Heart right ventricle (tissue), 16 donors: ENCODE measurements at regions not wholly inside any gene's neighbourhood (a gene's known extent, or its start where the extent isn't known, plus 50 kb on each side); places are given as distances from the start of the nearest gene placed in this dataset.

Experiments
- ATAC-seq, 8 donors: fragments of 200-7000 bp; cut with Tn5 transposase; one replicate each; pipeline ENCODE4 v1.9.1; 2020; ENCODE audit warnings: mild to moderate bottlenecking in 8 of 8, moderate library complexity in 8 of 8, moderate number of reproducible peaks in 1 of 8
- DNase-seq, 2 donors: peaks; one replicate each; pipeline ENCODE4 v3.0.0-alpha.2; 2020
- H3K27ac ChIP-seq, 10 donors: fragments of 200-600 bp; sonication (generic) in 2 of 10; one replicate each; pipeline versions ENCODE4 v1.5.0 to v1.8.0; 2020 to 2022; ENCODE audit warnings: mild to moderate bottlenecking in 3 of 10
- H3K27me3 ChIP-seq, 7 donors: fragments of 200-600 bp; one replicate each; pipeline ENCODE4 v1.8.0; 2021 to 2022; ENCODE audit warnings: mild to moderate bottlenecking in 2 of 7
- H3K36me3 ChIP-seq, 9 donors: fragments of 200-600 bp; sonication (generic) in 1 of 9; one replicate each; pipeline versions ENCODE4 v1.5.0 to v1.8.0; 2020 to 2022; ENCODE audit warnings: mild to moderate bottlenecking in 2 of 9
- H3K4me1 ChIP-seq, 9 donors: fragments of 200-600 bp; sonication (generic) in 1 of 9; one replicate each; pipeline versions ENCODE4 v1.5.0 to v1.8.0; 2020 to 2022; ENCODE audit warnings: mild to moderate bottlenecking in 4 of 9
- H3K4me3 ChIP-seq, 10 donors: fragments of 200-600 bp; sonication (generic) in 2 of 10; one replicate each; pipeline versions ENCODE4 v1.5.0 to v1.8.0; 2020 to 2022; ENCODE audit warnings: mild to moderate bottlenecking in 7 of 10, moderate library complexity in 2 of 10
- H3K9me3 ChIP-seq, 11 donors: fragments of 200-600 bp in 10 of 11; sonication (generic) in 2 of 11; one replicate each; pipeline versions ENCODE4 v1.5.0 to v1.8.0; 2013 to 2022; ENCODE audit warnings: mild to moderate bottlenecking in 2 of 11, control low read depth in 1 of 11, moderate library complexity in 1 of 11
- CTCF ChIP-seq, 9 donors: fragments of 200-600 bp; sonication (generic) in 2 of 9; IDR thresholded peaks; one replicate each; pipeline versions ENCODE4 v1.5.0 to v1.8.0; 2021 to 2022; ENCODE audit warnings: antibody characterized with exemption in 9 of 9, mild to moderate bottlenecking in 5 of 9, moderate library complexity in 1 of 9
- WGBS, 2 donors: extraction: QIAGEN DNeasy Blood & Tissue Kit; methylation state at CpG; one replicate each; pipeline ENCODE4 v1.1.7; 2013; ENCODE audit warnings: inconsistent platforms in 1 of 2; 5-methylcytosine and 5-hydroxymethylcytosine counted together
- intact Hi-C, 10 donors: fragments of 100-400 bp; cut with DNase I; formaldehyde crosslinking; loops; one replicate each; pipeline versions ENCODE4 v1.11.1 to v1.14.2; 2022
- donor health status: Arrhythmogenic right ventricular cardiomyopathy.
- donor health status: ischemic (EF 13 %, LVEDD 7.1; RV severe dilation, severe dysfunction).
- donor health status: healthy with polysubstance abuse.
- donor health status: DM: no; HTN: yes; CAD: no.
- donor health status: DM: no; HTN: no; CAD: no.
- donor health status: ischemic (EF 25% LVEDD 6.9; RV normal size, moderate dysfunction).
- donor health status: ischemic (EF 25% LVEDD 5.7; RV mildly dilated, moderate dysfunction).
- donor health status: healthy.
- donor health status: DM: yes; HTN: yes; CAD: no.
- donor health status: Ischemic cardiomyopathy.
- donor health status: ischemic (EF 35%, LVEDD 5.7; RV mildly dilated, moderate dysfunction).
- donor health status: nonischemic (EF 11% LVEDD 7.7; RV severe dilation, severe dysfunction).
- donor health status: DM: yes; HTN: yes; CAD: no.
- donor health status: PGD.
- donor health status: ischemic (EF 29% LVEDD 5.4; RV normal size, mild dysfunction).
- donor health status: nonischemic (EF 23%, LVEDD 6.1; RV moderate dilation, normal function).

GRCh38 chr11:112526699-112527416 is 266.2 kb upstream of the PLET1 start:
- no peak overlapping the region for H3K27ac ChIP-seq
- 65 to 66% methylated on average over 2 of the region's 2 CpGs for WGBS, 2 donors
- ATAC-seq, result peak in 1 of 8 donors; percentile 43

GRCh38 chr11:112529071-112529470 is 268.4 kb upstream of the PLET1 start:
- Histone ChIP-seq H3K36me3 (no peaks in the 10 kb centered on the region), H3K9me3 (no peaks in the 10 kb centered on the region), H3K27me3 (no peaks in the 10 kb centered on the region), H3K4me1 (peaks cover 5 to 40% (median 31%) of the 10 kb centered on the region in 9 donors), H3K27ac (no peak overlapping the region), H3K4me3 (no peak overlapping the region)
- intact Hi-C loops, result no loop called here
- ATAC-seq, result no peak
- no peak for TF ChIP-seq CTCF (IDR thresholded peaks at IDR 0.05)
- 82 to 86% methylated on average over 4 of the region's 4 CpGs for WGBS, 2 donors
- DNase-seq, result no peak

More at GRCh38 chr11:112526699-112527416, 266.2 kb upstream of the PLET1 start:
- H3K4me1 ChIP-seq, result peaks cover 5 to 54% (median 36%) of the 10 kb centered on the region in 9 donors
- intact Hi-C loops, result no loop called here
- DNase-seq, result no peak
- no peak for TF ChIP-seq CTCF (IDR thresholded peaks at IDR 0.05)
- no peaks in the 10 kb centered on the region for H3K27me3 ChIP-seq
- no peak overlapping the region for H3K4me3 ChIP-seq
- no peaks in the 10 kb centered on the region for H3K9me3 ChIP-seq
- no peaks in the 10 kb centered on the region for H3K36me3 ChIP-seq

- Histone ChIP-seq H3K4me1 (peaks cover 0 to 9% (median 0%) of the 10 kb centered on the region in 9 donors), H3K36me3 (no peaks in the 10 kb centered on the region), H3K27ac (no peak overlapping the region), H3K9me3 (no peaks in the 10 kb centered on the region), H3K4me3 (no peak overlapping the region), H3K27me3 (no peaks in the 10 kb centered on the region)
- no peak for TF ChIP-seq CTCF (IDR thresholded peaks at IDR 0.05)
- WGBS, 2 donors, result 75 to 85% methylated on average over 1 of the region's 1 CpG
- ATAC-seq, result no peak
- intact Hi-C loops, result no loop called here
- DNase-seq, result no peak
Observed at GRCh38 chr11:112532506-112532905, 271.8 kb upstream of the PLET1 start.

- DNase-seq (no peak), ATAC-seq (no peak)
- no peak overlapping the region for H3K27ac ChIP-seq
- no peak for TF ChIP-seq CTCF (IDR thresholded peaks at IDR 0.05)
- peaks cover 0 to 11% (median 0%) of the 10 kb centered on the region in 9 donors for H3K4me1 ChIP-seq
- intact Hi-C loops, result no loop called here
- no peaks in the 10 kb centered on the region for H3K9me3 ChIP-seq
- H3K36me3 ChIP-seq, result no peaks in the 10 kb centered on the region
- no peak overlapping the region for H3K4me3 ChIP-seq
- H3K27me3 ChIP-seq, result no peaks in the 10 kb centered on the region
Observed at GRCh38 chr11:112533682-112534081, 273.0 kb upstream of the PLET1 start.
